Loucy (cell line): ENCODE measurements at regions not wholly inside any gene's neighbourhood (a gene's known extent, or its start where the extent isn't known, plus 50 kb on each side); places are given as distances from the start of the nearest gene placed in this dataset.

Experiments
- H2AFZ ChIP-seq: fragments of 200-600 bp; sonication (generic); 2 replicates; pipeline ENCODE4 v1.6.0; 2016; ENCODE audit warnings: antibody characterized with exemption, mild to moderate bottlenecking, low read length, moderate library complexity
- H3F3A ChIP-seq: fragments of 200-600 bp; 2 replicates; pipeline ENCODE4 v1.6.0; 2016; ENCODE audit warnings: antibody characterized with exemption, low read depth, mild to moderate bottlenecking
- H3K27me3 ChIP-seq: fragments of 200-600 bp; sonication (generic); 2 replicates; pipeline ENCODE4 v1.6.1; 2014; ENCODE audit warnings: low read length, mild to moderate bottlenecking; ENCODE audit not compliant: insufficient read depth, poor library complexity, severe bottlenecking
- H3K36me3 ChIP-seq: fragments of 200-600 bp; sonication (generic); 2 replicates; pipeline ENCODE4 v1.6.1; 2016; ENCODE audit warnings: low read length; ENCODE audit not compliant: insufficient read depth
- H3K4me1 ChIP-seq: fragments of 200-600 bp; sonication (generic); 2 replicates; pipeline ENCODE4 v1.5.1; 2014; ENCODE audit warnings: low read length, mild to moderate bottlenecking; ENCODE audit not compliant: insufficient read depth, poor library complexity, severe bottlenecking
- H3K4me2 ChIP-seq: fragments of 200-600 bp; sonication (generic); 2 replicates; pipeline ENCODE4 v1.6.0; 2014; ENCODE audit warnings: antibody characterized with exemption, low read length, low read depth, mild to moderate bottlenecking; ENCODE audit not compliant: poor library complexity, severe bottlenecking
- H3K4me3 ChIP-seq: fragments of 200-600 bp; sonication (generic); 2 replicates; pipeline ENCODE4 v1.5.1; 2014; ENCODE audit warnings: low read length, mild to moderate bottlenecking, mixed read lengths; ENCODE audit not compliant: poor library complexity, severe bottlenecking
- H3K79me2 ChIP-seq: fragments of 200-600 bp; sonication (generic); 2 replicates; pipeline ENCODE4 v1.6.1; 2014; ENCODE audit warnings: low read length; ENCODE audit not compliant: insufficient read depth
- H3K9ac ChIP-seq: fragments of 200-600 bp; sonication (generic); 2 replicates; pipeline ENCODE4 v1.6.0; 2014; ENCODE audit warnings: mild to moderate bottlenecking, low read depth, low read length, moderate library complexity; ENCODE audit not compliant: poor library complexity, severe bottlenecking
- H3K9me2 ChIP-seq: fragments of 200-600 bp; sonication (generic); replicated peaks from 2 replicates; pipeline ENCODE4 v1.6.1; 2016; ENCODE audit warnings: low read depth, low read length, mixed read lengths
- H3K9me3 ChIP-seq: fragments of 200-600 bp; sonication (generic); 2 replicates; pipeline ENCODE4 v1.6.1; 2014; ENCODE audit warnings: mild to moderate bottlenecking, antibody characterized with exemption, low read length, low read depth; ENCODE audit not compliant: insufficient read depth
- H4K20me1 ChIP-seq: fragments of 200-600 bp; sonication (generic); 2 replicates; pipeline ENCODE4 v1.6.0; 2014; ENCODE audit warnings: antibody characterized with exemption, low read length, mild to moderate bottlenecking; ENCODE audit not compliant: insufficient read depth, poor library complexity, severe bottlenecking
- EZH2phosphoT487 ChIP-seq: fragments of 200-600 bp; IDR thresholded peaks from 2 replicates; pipeline ENCODE4 v1.6.1; 2018; ENCODE audit warnings: antibody characterized with exemption, mild to moderate bottlenecking, moderate library complexity, borderline replicate concordance
- TF ChIP-seq, protein P1 (sequence below): fragments of 200-600 bp; sonication (generic); conservative IDR thresholded peaks from 2 replicates; pipeline ENCODE4 v1.5.1; 2014; ENCODE audit warnings: mild to moderate bottlenecking, antibody characterized with exemption, low read length

DNA sequence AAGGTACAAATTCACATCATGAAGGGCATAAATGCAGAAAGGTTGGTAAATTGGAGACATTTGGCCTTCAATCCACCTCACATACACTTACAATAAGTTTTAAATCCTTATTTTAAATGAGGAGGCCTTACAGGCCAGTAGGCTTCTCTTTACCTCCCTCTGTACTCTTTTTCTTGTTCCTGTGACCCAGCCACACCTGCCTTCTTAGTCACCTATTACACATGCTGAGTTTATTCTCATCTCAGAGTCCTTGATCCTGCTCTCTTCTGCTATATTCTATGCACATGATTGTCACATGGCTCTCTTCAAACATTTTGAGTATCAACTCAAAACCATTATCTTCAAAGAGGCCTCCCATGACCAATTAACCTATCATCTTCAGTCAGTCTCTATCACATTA, 491.5 kb downstream of the SATB2 start:
- Histone ChIP-seq H3K9ac (no peak overlapping the region), H3K4me3 (no peak overlapping the region), H3K4me1 (no peaks in the 10 kb centered on the region), H4K20me1 (no peaks in the 10 kb centered on the region), H3F3A (no peaks in the 10 kb centered on the region), H3K27me3 (no peaks in the 10 kb centered on the region), H3K36me3 (no peaks in the 10 kb centered on the region), H3K4me2 (no peak overlapping the region), H3K9me2 (no peaks in the 10 kb centered on the region), H3K79me2 (no peaks in the 10 kb centered on the region), H3K9me3 (no peaks in the 10 kb centered on the region), H2AFZ (no peak overlapping the region)
- TF ChIP-seq, protein P1, sequence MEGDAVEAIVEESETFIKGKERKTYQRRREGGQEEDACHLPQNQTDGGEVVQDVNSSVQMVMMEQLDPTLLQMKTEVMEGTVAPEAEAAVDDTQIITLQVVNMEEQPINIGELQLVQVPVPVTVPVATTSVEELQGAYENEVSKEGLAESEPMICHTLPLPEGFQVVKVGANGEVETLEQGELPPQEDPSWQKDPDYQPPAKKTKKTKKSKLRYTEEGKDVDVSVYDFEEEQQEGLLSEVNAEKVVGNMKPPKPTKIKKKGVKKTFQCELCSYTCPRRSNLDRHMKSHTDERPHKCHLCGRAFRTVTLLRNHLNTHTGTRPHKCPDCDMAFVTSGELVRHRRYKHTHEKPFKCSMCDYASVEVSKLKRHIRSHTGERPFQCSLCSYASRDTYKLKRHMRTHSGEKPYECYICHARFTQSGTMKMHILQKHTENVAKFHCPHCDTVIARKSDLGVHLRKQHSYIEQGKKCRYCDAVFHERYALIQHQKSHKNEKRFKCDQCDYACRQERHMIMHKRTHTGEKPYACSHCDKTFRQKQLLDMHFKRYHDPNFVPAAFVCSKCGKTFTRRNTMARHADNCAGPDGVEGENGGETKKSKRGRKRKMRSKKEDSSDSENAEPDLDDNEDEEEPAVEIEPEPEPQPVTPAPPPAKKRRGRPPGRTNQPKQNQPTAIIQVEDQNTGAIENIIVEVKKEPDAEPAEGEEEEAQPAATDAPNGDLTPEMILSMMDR = no peak
- no peak for TF ChIP-seq EZH2phosphoT487

DNA sequence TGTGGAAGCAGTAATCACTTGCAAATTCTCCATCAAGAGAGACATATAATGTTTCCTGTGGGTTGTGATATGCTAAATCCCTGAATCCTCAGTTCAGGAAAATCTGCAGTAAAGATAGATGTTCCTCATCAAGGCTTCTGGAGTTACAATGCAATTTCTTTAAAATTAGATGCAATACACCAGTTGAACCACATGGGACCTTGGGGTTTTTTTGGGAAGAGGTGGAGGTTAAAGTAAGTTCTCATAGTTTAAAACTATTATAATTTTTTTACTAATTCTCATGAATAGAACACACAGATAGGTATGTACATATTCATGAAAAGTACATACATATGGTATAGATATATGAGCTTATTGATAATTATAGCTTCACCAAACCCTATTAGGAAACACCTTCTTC, 496.2 kb downstream of the SATB2 start:
- H3K9me2 ChIP-seq = no peaks in the 10 kb centered on the region
- no peaks in the 10 kb centered on the region for H3K36me3 ChIP-seq
- no peaks in the 10 kb centered on the region for H3K27me3 ChIP-seq
- no peak overlapping the region for H3K9ac ChIP-seq
- no peak overlapping the region for H3K4me3 ChIP-seq
- no peaks in the 10 kb centered on the region for H4K20me1 ChIP-seq
- H3K4me2 ChIP-seq = no peak overlapping the region
- H3F3A ChIP-seq = no peaks in the 10 kb centered on the region
- TF ChIP-seq, protein P1 = peak; percentile 28; the same call in 1 of the 2 replicates
- no peak for TF ChIP-seq EZH2phosphoT487
- no peaks in the 10 kb centered on the region for H3K4me1 ChIP-seq
- H3K9me3 ChIP-seq = no peaks in the 10 kb centered on the region
- H2AFZ ChIP-seq = no peak overlapping the region
- H3K79me2 ChIP-seq = no peaks in the 10 kb centered on the region

DNA sequence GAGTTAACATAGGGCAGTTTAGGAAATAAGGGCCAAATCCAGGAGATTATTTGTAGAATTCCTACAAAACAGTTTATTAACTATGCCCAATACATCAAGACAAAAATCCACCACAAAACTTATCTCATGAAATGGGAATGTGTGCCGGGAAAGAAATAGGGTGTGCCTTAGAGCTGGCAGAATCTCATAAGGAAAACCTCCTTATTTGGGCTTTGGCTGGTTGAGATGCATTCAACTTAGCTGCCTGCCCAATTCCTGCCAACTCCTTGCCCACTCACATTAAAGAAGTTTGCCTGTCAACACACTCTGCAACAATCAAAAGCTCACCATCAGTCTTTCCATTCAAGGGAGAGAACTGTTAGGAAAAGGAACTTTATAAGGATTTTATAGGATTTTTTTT, 500.6 kb downstream of the SATB2 start:
- no peaks in the 10 kb centered on the region for H3K36me3 ChIP-seq
- H3F3A ChIP-seq = no peaks in the 10 kb centered on the region
- no peaks in the 10 kb centered on the region for H3K27me3 ChIP-seq
- no peak overlapping the region for H3K4me2 ChIP-seq
- H3K79me2 ChIP-seq = no peaks in the 10 kb centered on the region
- TF ChIP-seq, protein P1 = no peak
- TF ChIP-seq EZH2phosphoT487 = no peak
- no peaks in the 10 kb centered on the region for H3K9me3 ChIP-seq
- H3K9me2 ChIP-seq = no peaks in the 10 kb centered on the region
- H3K4me3 ChIP-seq = no peak overlapping the region
- H3K4me1 ChIP-seq = no peaks in the 10 kb centered on the region
- H4K20me1 ChIP-seq = no peaks in the 10 kb centered on the region
- no peak overlapping the region for H2AFZ ChIP-seq
- H3K9ac ChIP-seq = no peak overlapping the region
